Endothelial cell of umbilical vein (primary cell): ENCODE measurements at regions not wholly inside any gene's neighbourhood (a gene's known extent, or its start where the extent isn't known, plus 50 kb on each side); places are given as distances from the start of the nearest gene placed in this dataset.

Experiments
- BruUV-seq: library from RNA; stranded (reverse); fragments of 400-500 nt; replicated peaks from 2 replicates; lab custom pipeline; 2021; lab: Mats Ljungman, UMichigan
- CTCF ChIA-PET: fragments of 300-600, 350-600 bp; sonication (Branson Sonifier 250); formaldehyde crosslinking; loops from one replicate; lab custom pipeline; 2021; ENCODE audit warnings: antibody characterized with exemption, inconsistent platforms; lab: Charles Lee
- POLR2A ChIA-PET: fragments of 300-600, 350-600 bp; sonication (Branson Sonifier 250); formaldehyde crosslinking; loops from one replicate; lab custom pipeline; 2021; ENCODE audit warnings: antibody characterized with exemption, inconsistent platforms; lab: Charles Lee
- DNase-seq: peaks from one replicate; pipeline ENCODE4 v3.0.0-alpha.2; 2011; ENCODE audit warnings: low read depth, low spot score
- FAIRE-seq: peaks from 2 replicates; lab custom pipeline; 2011; peaks lifted over from hg19 to GRCh38; lab: Jason Lieb, UNC
- H2AFZ ChIP-seq: 2 replicates; pipeline ENCODE4 v1.6.0; 2012; ENCODE audit warnings: low read depth, low read length, control low read depth, inconsistent platforms
- H3K27ac ChIP-seq: 2 replicates; pipeline ENCODE4 v1.5.1; 2011; ENCODE audit warnings: low read depth, mild to moderate bottlenecking, control low read depth, low read length, moderate library complexity; ENCODE audit not compliant: insufficient read depth
- H3K27me3 ChIP-seq, 2 experiments: 2 replicates each; pipeline versions ENCODE4 v1.6.0 to v1.6.1; 2011; ENCODE audit warnings: low read length in 2 of 2, mixed read lengths in 1 of 2; ENCODE audit not compliant: control insufficient read depth in 2 of 2, insufficient read depth in 2 of 2
- H3K36me3 ChIP-seq, 2 experiments: 2 replicates in 1 of 2; 3 replicates in 1 of 2; pipeline ENCODE4 v1.5.1; 2011; ENCODE audit warnings: low read length in 2 of 2, mild to moderate bottlenecking in 1 of 2, moderate library complexity in 1 of 2; ENCODE audit not compliant: control insufficient read depth in 2 of 2, insufficient read depth in 2 of 2; ENCODE audit errors: extremely low read depth in 1 of 2
- H3K4me1 ChIP-seq: 3 replicates; pipeline ENCODE4 v1.5.1; 2011; ENCODE audit warnings: mild to moderate bottlenecking, low read length; ENCODE audit not compliant: control insufficient read depth, insufficient read depth; ENCODE audit errors: extremely low read depth
- H3K4me2 ChIP-seq: 2 replicates; pipeline ENCODE4 v1.6.1; 2011; ENCODE audit warnings: low read length, control low read depth, mixed read lengths; ENCODE audit not compliant: insufficient read depth
- H3K4me3 ChIP-seq, 3 experiments: fragments of 200-600 bp in 1 of 3; sonication (generic), shearing (Covaris generic) in 1 of 3; replicated peaks in 1 of 3; 2 replicates each; pipeline ENCODE4 v1.5.1; 2011 to 2016; ENCODE audit warnings: control low read depth in 3 of 3, low read length in 3 of 3, mild to moderate bottlenecking in 2 of 3, inconsistent platforms in 1 of 3, low read depth in 1 of 3, moderate library complexity in 1 of 3; ENCODE audit not compliant: insufficient read depth in 1 of 3
- H3K79me2 ChIP-seq: 2 replicates; pipeline ENCODE4 v1.6.0; 2012; ENCODE audit warnings: low read length, inconsistent platforms; ENCODE audit not compliant: control insufficient read depth, insufficient read depth
- H3K9ac ChIP-seq: replicated peaks from 2 replicates; pipeline ENCODE3; 2011; ENCODE audit warnings: low read length, control low read depth; ENCODE audit not compliant: insufficient read depth; ENCODE audit errors: extremely low read depth
- H3K9me1 ChIP-seq: replicated peaks from 3 replicates; pipeline ENCODE4 v1.6.0; 2011; ENCODE audit warnings: mild to moderate bottlenecking, low read length; ENCODE audit not compliant: control insufficient read depth, insufficient read depth; ENCODE audit errors: extremely low read depth
- H3K9me3 ChIP-seq: replicated peaks from 2 replicates; pipeline ENCODE4 v1.5.1; 2012; ENCODE audit warnings: low read length, inconsistent platforms; ENCODE audit not compliant: control insufficient read depth, insufficient read depth
- H4K20me1 ChIP-seq: replicated peaks from 2 replicates; pipeline ENCODE3; 2011; ENCODE audit warnings: mild to moderate bottlenecking, low read length; ENCODE audit not compliant: control insufficient read depth, insufficient read depth; ENCODE audit errors: extremely low read depth
- CTCF ChIP-seq, 2 donors: IDR thresholded peaks; 1 replicate in 1 of 2; 2 replicates in 1 of 2; pipeline ENCODE4 v1.5.1; 2011; ENCODE audit warnings: low read length in 2 of 2, mild to moderate bottlenecking in 2 of 2, moderate library complexity in 2 of 2, control low read depth in 1 of 2, inconsistent platforms in 1 of 2, low read depth in 1 of 2; ENCODE audit not compliant: insufficient read depth in 1 of 2; ENCODE audit errors: extremely low read depth in 1 of 2
- EZH2 ChIP-seq: IDR thresholded peaks from 2 replicates; pipeline ENCODE4 v1.6.1; 2012; ENCODE audit warnings: borderline replicate concordance, low read depth, mild to moderate bottlenecking, moderate library complexity, low read length, inconsistent platforms; ENCODE audit not compliant: severe bottlenecking
- FOS ChIP-seq: IDR thresholded peaks from 2 replicates; pipeline ENCODE4 v1.6.1; 2011; ENCODE audit warnings: mild to moderate bottlenecking, low read length, moderate library complexity, borderline replicate concordance; ENCODE audit not compliant: insufficient read depth
- GATA2 ChIP-seq: IDR thresholded peaks from 2 replicates; pipeline ENCODE4 v1.7.0; 2011; ENCODE audit warnings: low read depth, mild to moderate bottlenecking, moderate library complexity, mixed read lengths, low read length; ENCODE audit not compliant: insufficient read length, insufficient read depth
- JUN ChIP-seq: IDR thresholded peaks from 2 replicates; pipeline ENCODE4 v1.6.1; 2011; ENCODE audit warnings: borderline replicate concordance, low read depth; ENCODE audit not compliant: insufficient read length, insufficient read depth
- MAX ChIP-seq: IDR thresholded peaks from 2 replicates; pipeline ENCODE4 v1.6.1; 2011; ENCODE audit not compliant: insufficient read depth, insufficient read length
- MYC ChIP-seq: IDR thresholded peaks from one replicate; pipeline ENCODE4 v1.6.1; 2011; ENCODE audit warnings: mild to moderate bottlenecking, low read depth, low read length
- POLR2A ChIP-seq: IDR thresholded peaks from 2 replicates; pipeline ENCODE4 v1.6.1; 2012; ENCODE audit warnings: low read depth, mild to moderate bottlenecking, control low read depth, low read length
- POLR2AphosphoS5 ChIP-seq: IDR thresholded peaks from 2 replicates; pipeline ENCODE4 v1.6.1; 2012; ENCODE audit warnings: low read depth, mild to moderate bottlenecking, control low read depth, low read length, moderate library complexity; ENCODE audit not compliant: insufficient read depth
- dilution Hi-C: fragments of 300-500 bp; cut with MboI; formaldehyde crosslinking; loops from one replicate; pipeline ENCODE4 v1.15.0; 2019; ENCODE audit warnings: low sequenced_read_pairs; ENCODE audit not compliant: extremely low pct_ligation_motif_present
- intact Hi-C: fragments of 100-400 bp; cut with micrococcal nuclease; formaldehyde crosslinking; loops from one replicate; pipeline ENCODE4 v1.10.0; 2022

- intact Hi-C loops: no loop called here
- H3K4me3 ChIP-seq: no peak overlapping the region
- DNase-seq (no peak), FAIRE-seq (no peak)
- no peaks in the 10 kb centered on the region for H4K20me1 ChIP-seq
- H3K9me1 ChIP-seq: no peaks in the 10 kb centered on the region
- H2AFZ ChIP-seq: no peak overlapping the region
- no peaks in the 10 kb centered on the region for H3K36me3 ChIP-seq
- H3K4me2 ChIP-seq: no peak overlapping the region
- H3K79me2 ChIP-seq: no peaks in the 10 kb centered on the region
- dilution Hi-C loops: no loop called here
- H3K9ac ChIP-seq: no peak overlapping the region
- BruUV-seq: no TSS peak
- H3K27me3 ChIP-seq: no peaks in the 10 kb centered on the region
- TF ChIP-seq FOS (no peak), CTCF (IDR thresholded peaks at IDR 0.05; ENCODE audit: extremely low read depth in 1 of 2, insufficient read depth in 1 of 2, low read depth in 1 of 2, low read length in 2 of 2) (no peak), POLR2A (no peak), MYC (no peak), POLR2AphosphoS5 (no peak), JUN (no peak), MAX (no peak), GATA2 (no peak), EZH2 (no peak)
- no peaks in the 10 kb centered on the region for H3K4me1 ChIP-seq
- no peak overlapping the region for H3K27ac ChIP-seq
- POLR2A ChIA-PET: no interaction called here
- CTCF ChIA-PET: no interaction called here
- H3K9me3 ChIP-seq: no peaks in the 10 kb centered on the region
Observed at GRCh38 chr10:47188156-47188555, 111.8 kb upstream of the GDF10 start.
